Type B pancreatic cell (in vitro differentiated cells): ENCODE measurements at regions not wholly inside any gene's neighbourhood (a gene's known extent, or its start where the extent isn't known, plus 50 kb on each side); places are given as distances from the start of the nearest gene placed in this dataset.

Experiments used
- DNase-seq: peaks from one replicate; pipeline ENCODE4 v3.0.0; 2021; ENCODE audit warnings: mixed read lengths; ENCODE audit not compliant: unreplicated experiment; ENCODE audit errors: extremely low spot score
- H3K27ac Mint-ChIP-seq: 2 replicates; pipeline ENCODE4 v1.8.0; 2021; ENCODE audit warnings: mild to moderate bottlenecking, mixed read lengths
- H3K27me3 Mint-ChIP-seq: 2 replicates; pipeline ENCODE4 v1.8.0; 2021; ENCODE audit warnings: mixed read lengths
- H3K36me3 Mint-ChIP-seq: 2 replicates; pipeline ENCODE4 v1.8.0; 2021; ENCODE audit warnings: mixed read lengths
- H3K4me1 Mint-ChIP-seq: one replicate; pipeline ENCODE4 v1.8.0; 2021; ENCODE audit warnings: mixed read lengths; ENCODE audit not compliant: unreplicated experiment
- H3K4me3 Mint-ChIP-seq: 2 replicates; pipeline ENCODE4 v1.8.0; 2021; ENCODE audit warnings: mild to moderate bottlenecking, mixed read lengths
- H3K9me3 Mint-ChIP-seq: 2 replicates; pipeline ENCODE4 v1.8.0; 2021; ENCODE audit warnings: mixed read lengths
- CTCF ChIP-seq: fragments of 200-600 bp; sonication (generic); conservative IDR thresholded peaks from 2 replicates; pipeline ENCODE4 v1.5.0; 2021; ENCODE audit warnings: antibody characterized with exemption, mild to moderate bottlenecking

DNA sequence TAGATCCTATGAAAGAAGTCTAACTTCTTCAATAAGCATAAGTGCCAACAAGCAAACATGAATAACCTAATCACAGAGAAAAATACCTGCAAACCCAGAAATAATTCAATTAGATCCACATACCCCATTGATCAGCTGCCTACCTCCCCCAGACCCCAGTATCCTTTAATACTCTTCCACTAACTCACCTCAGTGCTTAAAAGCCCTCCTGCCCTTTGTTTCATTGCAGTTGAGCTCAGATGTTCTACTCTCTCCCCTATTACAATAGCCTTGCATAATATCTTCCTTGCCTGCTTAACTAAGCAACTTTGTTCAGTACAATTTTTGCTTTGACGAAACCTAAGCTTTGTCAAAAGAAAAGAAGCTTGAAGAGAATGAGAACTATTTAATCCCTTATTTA is 156.0 kb upstream of the ZC3H15 start:
- Mint-ChIP-seq H3K27ac (no peak overlapping the region), H3K27me3 (no peaks in the 10 kb centered on the region), H3K4me1 (peaks cover 9% of the 10 kb centered on the region), H3K4me3 (no peak overlapping the region), H3K36me3 (no peaks in the 10 kb centered on the region), H3K9me3 (no peaks in the 10 kb centered on the region)
- DNase-seq, result no peak
- no peak for TF ChIP-seq CTCF

GRCh38 chr2:186339716-186340115 is 146.3 kb upstream of the ZC3H15 start:
- H3K27me3 Mint-ChIP-seq, result no peaks in the 10 kb centered on the region
- H3K27ac Mint-ChIP-seq, result no peak overlapping the region

DNA sequence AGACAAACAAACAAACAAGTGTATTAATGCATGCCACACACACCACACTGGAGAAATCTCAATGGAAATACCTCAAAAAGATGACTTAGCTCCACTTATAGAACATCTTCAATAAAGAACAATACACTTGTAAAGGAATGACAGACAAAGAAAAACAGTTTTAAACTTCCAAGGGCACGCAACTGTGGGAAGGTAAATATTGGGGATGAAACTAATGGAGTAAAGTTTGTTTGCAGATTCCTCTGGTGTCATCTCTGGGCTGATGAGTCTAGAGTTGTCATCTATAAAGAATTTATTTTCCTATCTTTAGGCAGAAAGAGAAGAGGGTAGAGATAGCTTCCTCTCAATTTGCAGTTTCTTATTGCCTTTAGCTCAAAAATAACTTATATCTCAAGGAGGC is 144.0 kb upstream of the ZC3H15 start:
- H3K27me3 Mint-ChIP-seq, result no peaks in the 10 kb centered on the region
- TF ChIP-seq CTCF, result no peak
- peaks cover 5% of the 10 kb centered on the region for H3K36me3 Mint-ChIP-seq
- H3K9me3 Mint-ChIP-seq, result peaks cover 11% of the 10 kb centered on the region
- no peak overlapping the region for H3K27ac Mint-ChIP-seq
- DNase-seq, result no peak
- H3K4me1 Mint-ChIP-seq, result peaks cover 11% of the 10 kb centered on the region
- no peak overlapping the region for H3K4me3 Mint-ChIP-seq

More at GRCh38 chr2:186339716-186340115, 146.3 kb upstream of the ZC3H15 start:
- H3K36me3 Mint-ChIP-seq, result peaks cover under 1% of the 10 kb centered on the region
- TF ChIP-seq CTCF, result no peak
- H3K4me1 Mint-ChIP-seq, result no peaks in the 10 kb centered on the region
- H3K4me3 Mint-ChIP-seq, result no peak overlapping the region
- DNase-seq, result no peak
- peaks cover 11% of the 10 kb centered on the region for H3K9me3 Mint-ChIP-seq

DNA sequence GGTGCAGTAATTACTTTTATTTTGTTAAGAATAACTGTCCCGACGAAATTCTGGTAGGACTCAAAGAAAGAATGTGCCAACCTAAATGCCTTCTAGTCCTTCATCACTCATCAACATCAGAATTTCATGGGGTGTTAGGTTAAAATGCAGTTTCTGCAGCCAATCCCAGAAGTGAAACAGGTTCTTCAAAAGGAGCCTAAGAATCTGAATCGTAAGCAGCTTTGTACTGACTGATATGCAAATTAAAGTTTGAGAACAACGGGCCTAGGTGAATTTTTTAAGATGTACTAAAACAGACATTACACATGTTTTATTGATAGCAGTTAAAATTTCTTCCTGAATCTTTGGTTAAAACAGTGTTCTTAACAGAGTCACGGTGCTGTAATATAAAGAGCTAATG is 140.3 kb upstream of the ZC3H15 start:
- no peak for TF ChIP-seq CTCF
- no peak overlapping the region for H3K4me3 Mint-ChIP-seq
- H3K27ac Mint-ChIP-seq, result no peak overlapping the region
- no peaks in the 10 kb centered on the region for H3K9me3 Mint-ChIP-seq
- H3K4me1 Mint-ChIP-seq, result peaks cover 31% of the 10 kb centered on the region
- H3K27me3 Mint-ChIP-seq, result no peaks in the 10 kb centered on the region
- peaks cover 5% of the 10 kb centered on the region for H3K36me3 Mint-ChIP-seq
- no peak for DNase-seq

GRCh38 chr2:186346216-186346615 is 139.8 kb upstream of the ZC3H15 start:
- H3K36me3 Mint-ChIP-seq, result peaks cover 5% of the 10 kb centered on the region
- TF ChIP-seq CTCF, result no peak
- H3K27me3 Mint-ChIP-seq, result no peaks in the 10 kb centered on the region
- H3K4me3 Mint-ChIP-seq, result no peak overlapping the region
- H3K27ac Mint-ChIP-seq, result no peak overlapping the region
- H3K4me1 Mint-ChIP-seq, result peaks cover 31% of the 10 kb centered on the region
- no peak for DNase-seq
- H3K9me3 Mint-ChIP-seq, result no peaks in the 10 kb centered on the region

GRCh38 chr2:186347472-186347871 is 138.6 kb upstream of the ZC3H15 start:
- no peak overlapping the region for H3K27ac Mint-ChIP-seq
- peaks cover 31% of the 10 kb centered on the region for H3K4me1 Mint-ChIP-seq
- no peak for TF ChIP-seq CTCF
- no peak for DNase-seq
- H3K9me3 Mint-ChIP-seq, result peaks cover 3% of the 10 kb centered on the region
- H3K27me3 Mint-ChIP-seq, result no peaks in the 10 kb centered on the region
- peaks cover 8% of the 10 kb centered on the region for H3K36me3 Mint-ChIP-seq
- H3K4me3 Mint-ChIP-seq, result no peak overlapping the region
